ENCODE measurements at regions not wholly inside any gene's neighbourhood (a gene's known extent, or its start where the extent isn't known, plus 50 kb on each side); places are given as distances from the start of the nearest gene placed in this dataset.

GRCh38 chr2:67638146-67638545 is 241.0 kb downstream of the ETAA1 start:
- no peak overlapping the region for H3K4me2 ChIP-seq (ENCODE audit: low read depth, low read length, poor library complexity, severe bottlenecking)
- no peak overlapping the region for H2AFZ ChIP-seq (ENCODE audit: low read length)
- H3K9me3 ChIP-seq (ENCODE audit: low read length): no peaks in the 10 kb centered on the region
- no peaks in the 10 kb centered on the region for H3K9me2 ChIP-seq (replicated peaks; ENCODE audit: insufficient read depth, low read length)
- no peak overlapping the region for H3K27ac ChIP-seq (ENCODE audit: low read length)
- H3K4me1 ChIP-seq (ENCODE audit: low read length): peaks cover 10% of the 10 kb centered on the region
- H3K27me3 ChIP-seq (ENCODE audit: low read length): no peaks in the 10 kb centered on the region
- H3K9ac ChIP-seq (ENCODE audit: low read length): no peak overlapping the region
- no peaks in the 10 kb centered on the region for H3K79me2 ChIP-seq (ENCODE audit: low read length)
- no peak for DNase-seq
- no peaks in the 10 kb centered on the region for H3K36me3 ChIP-seq (ENCODE audit: insufficient read depth, low read length)
- no peak overlapping the region for H3K4me3 ChIP-seq (ENCODE audit: low read length)
- H4K20me1 ChIP-seq (ENCODE audit: insufficient read depth, low read depth, low read length): no peaks in the 10 kb centered on the region

DNA sequence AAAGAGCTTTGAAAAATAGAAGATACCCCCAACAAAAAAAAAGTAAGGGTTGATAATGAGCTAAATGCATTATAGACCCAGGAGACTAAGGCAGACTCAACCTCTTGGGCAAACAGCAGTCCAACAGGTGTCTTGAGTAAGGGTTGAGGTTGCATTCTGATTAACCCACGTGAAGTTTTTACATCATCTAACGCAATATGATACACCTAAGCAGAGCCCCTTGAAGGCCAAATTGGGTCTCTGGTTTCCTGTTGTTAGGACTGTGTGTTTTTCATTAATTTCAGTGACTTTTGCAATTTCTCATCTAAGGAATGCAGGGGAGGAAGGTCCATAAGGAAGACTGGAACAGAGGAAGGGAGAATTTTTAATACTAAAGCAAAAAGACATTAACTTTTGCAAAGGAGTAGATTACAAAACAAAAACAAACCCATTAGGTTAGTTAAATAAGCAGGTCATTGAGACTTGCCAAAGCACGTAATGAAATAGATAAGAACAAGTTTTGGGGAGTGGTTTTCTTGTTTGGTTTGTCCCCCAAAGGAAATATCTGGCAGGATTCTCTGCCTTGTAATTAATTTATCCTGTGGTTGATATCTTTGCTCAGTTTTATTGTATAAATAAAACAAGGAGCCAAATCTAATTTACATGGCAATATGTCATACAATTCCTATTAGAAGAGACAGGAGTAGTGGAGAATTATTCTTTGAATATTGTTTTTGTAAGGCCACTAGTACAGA is 244.3 kb downstream of the ETAA1 start:
- Histone ChIP-seq H3K4me2 (ENCODE audit: low read depth, low read length, poor library complexity, severe bottlenecking) (no peak overlapping the region), H4K20me1 (ENCODE audit: insufficient read depth, low read depth, low read length) (no peaks in the 10 kb centered on the region), H3K9me2 (replicated peaks; ENCODE audit: insufficient read depth, low read length) (no peaks in the 10 kb centered on the region), H3K4me1 (ENCODE audit: low read length) (no peaks in the 10 kb centered on the region), H3K4me3 (ENCODE audit: low read length) (no peak overlapping the region), H2AFZ (ENCODE audit: low read length) (no peak overlapping the region), H3K9ac (ENCODE audit: low read length) (no peak overlapping the region), H3K27ac (ENCODE audit: low read length) (no peak overlapping the region), H3K9me3 (ENCODE audit: low read length) (no peaks in the 10 kb centered on the region), H3K36me3 (ENCODE audit: insufficient read depth, low read length) (no peaks in the 10 kb centered on the region), H3K79me2 (ENCODE audit: low read length) (no peaks in the 10 kb centered on the region), H3K27me3 (ENCODE audit: low read length) (no peaks in the 10 kb centered on the region)
- DNase-seq: no peak

GRCh38 chr2:67642046-67642382 is 244.9 kb downstream of the ETAA1 start:
- no peak overlapping the region for H3K4me3 ChIP-seq (ENCODE audit: low read length)
- H2AFZ ChIP-seq (ENCODE audit: low read length): no peak overlapping the region
- no peaks in the 10 kb centered on the region for H3K79me2 ChIP-seq (ENCODE audit: low read length)
- no peaks in the 10 kb centered on the region for H3K27me3 ChIP-seq (ENCODE audit: low read length)
- no peaks in the 10 kb centered on the region for H4K20me1 ChIP-seq (ENCODE audit: insufficient read depth, low read depth, low read length)
- no peak overlapping the region for H3K4me2 ChIP-seq (ENCODE audit: low read depth, low read length, poor library complexity, severe bottlenecking)
- no peaks in the 10 kb centered on the region for H3K9me2 ChIP-seq (replicated peaks; ENCODE audit: insufficient read depth, low read length)
- peaks cover 5% of the 10 kb centered on the region for H3K9me3 ChIP-seq (ENCODE audit: low read length)
- H3K36me3 ChIP-seq (ENCODE audit: insufficient read depth, low read length): no peaks in the 10 kb centered on the region
- no peak overlapping the region for H3K27ac ChIP-seq (ENCODE audit: low read length)
- no peak overlapping the region for H3K9ac ChIP-seq (ENCODE audit: low read length)
- DNase-seq: no peak
- H3K4me1 ChIP-seq (ENCODE audit: low read length): no peaks in the 10 kb centered on the region

DNA sequence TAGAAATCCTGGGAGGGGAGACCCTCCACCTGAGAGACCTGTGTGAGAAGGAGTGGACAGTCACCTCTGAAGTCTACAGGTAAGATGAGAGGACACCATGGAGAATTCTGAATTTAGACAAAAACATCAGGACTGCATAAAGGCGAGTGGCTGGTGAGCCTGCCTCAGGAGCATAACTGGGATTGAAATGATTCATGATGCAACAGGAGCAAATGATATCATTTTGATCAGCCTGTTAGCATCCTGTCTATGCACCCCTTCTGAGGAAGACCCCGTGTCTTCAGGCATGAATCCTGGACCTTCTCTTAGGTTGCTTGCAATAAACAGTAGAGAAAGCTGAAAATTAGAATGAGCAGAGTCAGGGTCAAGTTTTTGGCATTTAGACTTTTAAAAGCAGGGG is 245.8 kb downstream of the ETAA1 start:
- Histone ChIP-seq H3K9ac (ENCODE audit: low read length) (no peak overlapping the region), H3K79me2 (ENCODE audit: low read length) (no peaks in the 10 kb centered on the region), H3K36me3 (ENCODE audit: insufficient read depth, low read length) (no peaks in the 10 kb centered on the region), H3K4me1 (ENCODE audit: low read length) (no peaks in the 10 kb centered on the region), H3K9me2 (replicated peaks; ENCODE audit: insufficient read depth, low read length) (no peaks in the 10 kb centered on the region), H3K4me3 (ENCODE audit: low read length) (no peak overlapping the region), H2AFZ (ENCODE audit: low read length) (no peak overlapping the region), H3K27ac (ENCODE audit: low read length) (no peak overlapping the region), H3K9me3 (ENCODE audit: low read length) (peaks cover 8% of the 10 kb centered on the region), H3K4me2 (ENCODE audit: low read depth, low read length, poor library complexity, severe bottlenecking) (no peak overlapping the region), H3K27me3 (ENCODE audit: low read length) (no peaks in the 10 kb centered on the region), H4K20me1 (ENCODE audit: insufficient read depth, low read depth, low read length) (no peaks in the 10 kb centered on the region)
- no peak for DNase-seq

- no peak for DNase-seq
- no peaks in the 10 kb centered on the region for H3K36me3 ChIP-seq (ENCODE audit: insufficient read depth, low read length)
- no peaks in the 10 kb centered on the region for H3K27me3 ChIP-seq (ENCODE audit: low read length)
- no peak overlapping the region for H3K9ac ChIP-seq (ENCODE audit: low read length)
- peaks cover 8% of the 10 kb centered on the region for H3K9me3 ChIP-seq (ENCODE audit: low read length)
- no peak overlapping the region for H3K27ac ChIP-seq (ENCODE audit: low read length)
- no peak overlapping the region for H2AFZ ChIP-seq (ENCODE audit: low read length)
- H3K79me2 ChIP-seq (ENCODE audit: low read length): no peaks in the 10 kb centered on the region
- H3K4me2 ChIP-seq (ENCODE audit: low read depth, low read length, poor library complexity, severe bottlenecking): no peak overlapping the region
- no peaks in the 10 kb centered on the region for H3K9me2 ChIP-seq (replicated peaks; ENCODE audit: insufficient read depth, low read length)
- no peak overlapping the region for H3K4me3 ChIP-seq (ENCODE audit: low read length)
- H3K4me1 ChIP-seq (ENCODE audit: low read length): peaks cover 2% of the 10 kb centered on the region
- H4K20me1 ChIP-seq (ENCODE audit: insufficient read depth, low read depth, low read length): no peaks in the 10 kb centered on the region
Observed at GRCh38 chr2:67645280-67646138, 248.4 kb downstream of the ETAA1 start.

DNA sequence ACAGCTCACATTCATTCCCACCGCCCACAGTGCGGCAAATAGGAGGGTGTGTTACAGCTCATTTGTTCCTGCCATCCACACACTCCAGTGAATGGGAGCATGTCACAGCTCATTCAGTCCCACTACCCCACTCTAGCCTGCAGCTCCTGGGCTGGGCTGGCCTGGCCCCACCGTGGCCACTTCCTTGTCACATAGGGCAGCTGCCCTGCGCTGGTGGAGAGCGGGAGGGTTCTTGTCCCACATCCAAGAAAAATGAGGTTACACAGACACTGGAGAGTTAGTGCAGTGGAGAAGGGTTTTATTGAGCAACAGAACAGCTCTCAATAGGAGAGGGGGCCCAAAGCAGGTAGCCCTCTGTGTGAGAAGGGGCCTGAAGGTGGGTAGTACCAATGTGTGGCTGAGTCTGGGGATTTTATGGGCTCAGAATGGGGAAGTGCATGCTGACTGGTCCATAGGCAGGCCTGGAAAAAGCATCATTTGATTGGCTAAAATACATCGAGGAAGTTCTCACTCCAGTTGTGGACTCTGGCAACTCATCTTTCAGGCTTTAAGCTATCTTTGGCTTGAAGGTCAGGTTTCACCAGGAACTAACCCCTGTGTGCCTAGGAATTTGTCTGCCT is 249.7 kb downstream of the ETAA1 start:
- Histone ChIP-seq H3K9me3 (ENCODE audit: low read length) (peaks cover 8% of the 10 kb centered on the region), H3K4me3 (ENCODE audit: low read length) (no peak overlapping the region), H3K9me2 (replicated peaks; ENCODE audit: insufficient read depth, low read length) (no peaks in the 10 kb centered on the region), H3K79me2 (ENCODE audit: low read length) (no peaks in the 10 kb centered on the region), H4K20me1 (ENCODE audit: insufficient read depth, low read depth, low read length) (no peaks in the 10 kb centered on the region), H3K4me2 (ENCODE audit: low read depth, low read length, poor library complexity, severe bottlenecking) (no peak overlapping the region), H3K27me3 (ENCODE audit: low read length) (no peaks in the 10 kb centered on the region), H2AFZ (ENCODE audit: low read length) (no peak overlapping the region), H3K36me3 (ENCODE audit: insufficient read depth, low read length) (no peaks in the 10 kb centered on the region), H3K9ac (ENCODE audit: low read length) (no peak overlapping the region), H3K27ac (ENCODE audit: low read length) (no peak overlapping the region), H3K4me1 (ENCODE audit: low read length) (peaks cover 14% of the 10 kb centered on the region)
- DNase-seq: no peak

DNA sequence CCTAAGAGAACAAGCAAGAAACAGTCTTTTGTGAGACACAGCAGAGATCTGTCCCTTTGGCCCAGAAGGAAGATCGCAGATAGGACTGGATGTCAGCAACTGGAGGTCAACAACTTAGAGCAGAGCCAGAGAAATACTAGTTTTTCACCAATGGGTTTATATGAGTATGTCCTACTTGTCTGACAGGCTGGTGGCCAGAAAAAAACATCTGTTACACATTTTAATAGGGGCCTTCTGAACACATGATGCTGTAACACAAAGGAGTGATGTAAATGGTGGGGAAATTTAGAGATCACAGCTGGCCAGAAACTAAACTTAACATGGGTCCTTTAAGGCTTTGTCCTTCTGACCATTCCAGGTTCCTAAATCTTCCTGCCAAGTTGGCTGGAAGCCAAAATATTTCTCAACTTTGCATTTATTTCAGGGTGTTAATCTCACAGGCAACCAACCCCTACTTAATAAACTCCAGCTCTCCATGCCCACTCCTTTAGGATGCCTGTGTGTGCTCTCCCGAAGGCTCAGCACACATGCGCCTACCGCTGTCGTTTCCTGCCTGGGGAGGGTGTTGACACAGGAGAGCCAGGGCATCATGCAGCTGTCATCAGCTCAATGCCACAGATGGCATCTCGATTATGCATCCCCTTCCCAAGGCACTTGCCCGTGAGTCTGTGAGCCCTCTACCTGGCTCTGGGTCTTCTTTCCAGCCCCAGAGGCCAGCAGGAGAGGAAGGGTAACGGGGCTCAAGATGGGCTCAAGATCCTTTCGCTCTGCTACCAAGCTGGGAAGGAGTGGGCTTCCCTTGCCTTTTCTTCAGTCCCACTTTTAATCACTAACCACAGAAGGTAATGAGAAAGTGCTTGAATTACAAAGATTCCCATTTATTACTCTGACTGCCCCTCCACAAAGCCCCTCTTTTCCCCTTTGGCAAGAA is 252.5 kb downstream of the ETAA1 start:
- Histone ChIP-seq H3K9ac (ENCODE audit: low read length) (no peak overlapping the region), H3K4me2 (ENCODE audit: low read depth, low read length, poor library complexity, severe bottlenecking) (no peak overlapping the region), H4K20me1 (ENCODE audit: insufficient read depth, low read depth, low read length) (no peaks in the 10 kb centered on the region), H3K4me1 (ENCODE audit: low read length) (peaks cover 25% of the 10 kb centered on the region), H3K9me3 (ENCODE audit: low read length) (peaks cover 8% of the 10 kb centered on the region), H3K36me3 (ENCODE audit: insufficient read depth, low read length) (no peaks in the 10 kb centered on the region), H3K27ac (ENCODE audit: low read length) (no peak overlapping the region), H3K27me3 (ENCODE audit: low read length) (peaks cover 7% of the 10 kb centered on the region; the same call in 1 of the 2 replicates), H3K9me2 (replicated peaks; ENCODE audit: insufficient read depth, low read length) (no peaks in the 10 kb centered on the region), H3K4me3 (ENCODE audit: low read length) (no peak overlapping the region), H3K79me2 (ENCODE audit: low read length) (no peaks in the 10 kb centered on the region), H2AFZ (ENCODE audit: low read length) (no peak overlapping the region)
- no peak for DNase-seq

All from Karpas-422 (cell line).